Stimulated activated CD8-positive, alpha-beta memory T cell treated with anti-CD3 and anti-CD28 coated beads, Interleukin-15, amount 100 ng/mL, for 48 hours (primary cell): ENCODE measurements at regions not wholly inside any gene's neighbourhood (a gene's known extent, or its start where the extent isn't known, plus 50 kb on each side); places are given as distances from the start of the nearest gene placed in this dataset.

Experiments used
- DNase-seq, 2 donors: peaks; one replicate each; pipeline ENCODE4 v3.0.0-alpha.2; 2020; ENCODE audit warnings: low read depth in 2 of 2

DNA sequence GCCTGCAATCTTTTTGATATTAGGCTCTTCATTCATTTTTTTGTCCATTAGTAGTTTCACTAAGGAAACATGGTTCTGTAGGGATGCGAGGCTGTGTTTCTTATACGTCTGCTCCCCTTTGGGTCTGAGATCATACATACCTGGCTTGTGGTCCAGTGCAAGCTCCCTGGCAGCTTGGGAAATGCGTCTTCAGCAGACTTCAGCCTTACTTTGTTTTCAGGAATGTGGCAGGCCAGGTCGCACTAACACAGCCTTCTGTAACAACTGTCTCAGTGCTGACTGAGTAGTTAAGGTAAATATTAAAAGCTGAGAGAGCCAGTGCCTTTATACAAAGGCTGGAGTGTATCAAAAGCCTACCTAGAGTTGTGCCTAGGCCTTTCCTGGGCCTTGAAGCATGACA, 970.5 kb upstream of the EEF2KMT start:
- DNase-seq = no peak

DNA sequence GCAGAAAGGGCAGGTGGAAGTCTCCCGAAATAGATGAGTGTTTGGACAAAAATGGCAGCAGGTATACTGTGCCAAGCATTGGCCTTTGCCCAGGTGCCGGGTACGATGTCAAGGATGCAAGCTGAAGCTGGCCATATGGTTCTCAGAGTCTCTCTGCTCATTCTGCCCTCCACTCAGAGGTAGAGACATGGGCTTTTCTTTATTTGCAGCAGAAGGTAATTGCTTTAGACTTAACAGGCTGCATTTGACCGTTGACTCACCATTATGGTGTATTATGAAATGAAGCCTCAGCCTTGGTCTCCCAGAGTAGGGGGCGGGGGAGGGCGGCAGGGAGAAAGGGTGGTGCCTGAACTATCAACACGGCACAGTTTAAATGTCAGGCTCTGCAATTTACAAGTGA, 969.1 kb upstream of the EEF2KMT start:
- no peak for DNase-seq

DNA sequence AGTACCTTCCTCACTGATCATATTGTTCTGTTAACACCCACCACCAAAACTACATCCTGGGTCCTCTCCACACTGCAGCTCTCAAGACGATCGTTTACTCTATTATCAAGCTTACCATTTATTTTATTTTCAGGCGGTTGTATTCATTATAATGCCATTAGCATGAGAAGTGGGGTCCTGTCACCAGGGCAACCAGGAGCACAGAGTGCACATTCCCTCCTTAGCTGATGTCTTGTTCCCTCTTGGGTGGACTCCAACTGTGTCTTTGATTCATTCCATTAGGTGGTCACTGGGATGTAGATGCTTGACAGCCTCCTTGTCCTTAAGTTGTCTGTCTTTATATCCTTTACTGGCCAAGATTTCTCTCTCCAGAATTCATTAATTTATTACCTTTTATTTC, 965.9 kb upstream of the EEF2KMT start:
- DNase-seq = no peak

DNA sequence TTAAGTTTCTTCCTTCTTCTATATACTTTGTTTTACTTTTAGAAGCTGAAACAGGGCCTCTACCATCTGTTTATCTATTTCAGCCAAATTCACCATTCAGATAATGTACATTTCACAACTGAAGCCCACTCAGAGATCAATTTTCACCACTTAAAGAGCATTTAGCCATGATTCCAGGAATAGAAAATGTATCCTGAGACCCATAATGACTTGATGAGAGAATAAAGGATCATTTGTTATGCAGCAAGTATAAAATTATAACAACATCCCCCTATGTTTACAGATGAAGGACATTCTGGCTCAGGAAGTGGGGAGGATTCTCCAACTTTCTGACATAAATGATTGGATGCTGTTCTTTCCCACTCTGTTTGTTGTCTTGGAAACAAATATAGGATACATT, 962.1 kb upstream of the EEF2KMT start:
- no peak for DNase-seq

DNA sequence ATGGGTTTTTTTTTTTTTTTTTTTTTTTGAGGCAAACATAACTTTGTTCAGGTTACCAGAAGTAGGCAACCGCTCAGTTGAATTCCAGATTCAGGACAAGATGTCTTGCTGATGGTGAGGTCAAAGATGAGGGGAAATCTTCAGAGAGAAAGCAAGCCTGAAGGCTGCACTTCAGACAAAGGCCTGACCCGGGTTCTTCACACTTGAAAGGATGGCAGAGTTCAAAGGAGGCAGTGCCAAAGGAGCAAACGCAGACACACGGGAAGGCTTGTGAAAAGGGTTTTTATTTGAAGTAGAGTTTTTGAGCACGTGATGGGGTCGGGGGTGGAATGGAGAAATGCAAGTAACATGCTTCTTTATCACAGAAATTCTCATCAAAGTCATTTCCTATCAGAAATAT, 960.2 kb upstream of the EEF2KMT start:
- DNase-seq = no peak

DNA sequence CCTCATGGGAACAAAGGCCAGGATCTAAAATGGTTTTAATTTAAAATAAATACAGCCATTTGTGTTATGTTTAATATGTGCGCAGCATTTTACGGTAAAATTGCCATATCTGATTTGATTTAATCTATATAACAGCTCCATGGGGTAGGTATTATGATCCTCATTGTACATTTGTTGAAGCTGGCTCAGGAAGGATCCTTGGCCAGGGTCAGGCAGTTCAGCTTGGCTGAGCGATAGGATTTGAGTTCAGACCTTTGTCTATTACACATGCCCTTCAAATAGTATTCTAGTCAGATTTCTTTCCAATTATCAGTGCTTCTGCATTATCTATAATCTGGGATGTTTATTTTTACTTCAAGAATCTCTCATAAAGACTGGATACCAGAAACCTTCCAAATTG, 950.4 kb upstream of the EEF2KMT start:
- no peak for DNase-seq

DNA sequence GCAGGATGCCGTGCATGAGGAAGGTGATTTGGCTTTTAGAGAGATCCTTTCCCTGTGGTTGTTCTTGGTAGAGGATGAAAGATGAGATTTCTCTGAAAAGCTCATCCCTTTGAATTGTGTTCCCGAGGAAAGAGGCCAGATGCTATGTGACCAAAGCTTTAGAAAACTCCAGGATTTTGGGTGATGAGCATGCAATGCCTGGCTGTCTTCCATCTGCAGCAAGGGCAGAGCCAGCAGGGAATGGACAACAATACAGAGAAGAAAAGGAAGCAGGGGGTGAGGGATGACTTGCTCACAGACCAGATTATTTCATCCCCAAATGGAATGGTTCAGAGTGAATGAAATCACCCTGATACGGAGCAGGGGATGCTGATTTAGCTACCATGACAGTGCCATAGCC, 949.7 kb upstream of the EEF2KMT start:
- no peak for DNase-seq

DNA sequence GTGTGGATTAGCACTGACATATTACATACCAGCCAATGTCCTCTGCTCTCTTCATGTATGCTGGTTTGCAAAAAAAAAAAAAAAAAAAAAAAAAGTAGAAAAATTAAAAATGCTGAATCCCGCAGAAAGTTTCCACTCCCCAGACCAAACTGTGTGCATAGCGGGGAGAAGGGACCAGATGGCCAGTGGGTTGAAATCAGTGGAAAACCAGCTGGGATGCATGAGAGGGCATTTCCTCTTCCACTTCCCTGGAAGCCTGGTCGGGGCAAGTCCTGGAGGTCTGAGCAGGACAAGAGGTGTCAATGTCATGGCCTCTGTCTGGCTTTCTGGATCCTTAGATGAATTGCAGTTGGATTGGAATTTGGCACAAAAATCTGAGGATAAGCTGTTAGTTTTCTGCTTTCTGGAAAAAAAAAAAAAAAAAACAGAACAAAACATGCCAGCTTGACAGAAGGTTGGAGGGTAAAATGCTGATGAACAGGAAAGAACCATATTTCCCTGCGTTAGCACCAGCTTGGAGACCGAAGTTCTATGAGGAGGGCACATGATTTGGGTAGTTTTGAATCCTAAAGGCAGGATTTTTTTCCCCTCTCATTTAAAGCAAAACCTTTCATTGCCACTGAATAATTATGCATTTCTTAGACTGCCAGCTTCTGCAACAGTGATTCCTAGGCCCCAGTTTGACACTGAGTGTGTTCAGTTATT, 941.5 kb upstream of the EEF2KMT start:
- DNase-seq = no peak

DNA sequence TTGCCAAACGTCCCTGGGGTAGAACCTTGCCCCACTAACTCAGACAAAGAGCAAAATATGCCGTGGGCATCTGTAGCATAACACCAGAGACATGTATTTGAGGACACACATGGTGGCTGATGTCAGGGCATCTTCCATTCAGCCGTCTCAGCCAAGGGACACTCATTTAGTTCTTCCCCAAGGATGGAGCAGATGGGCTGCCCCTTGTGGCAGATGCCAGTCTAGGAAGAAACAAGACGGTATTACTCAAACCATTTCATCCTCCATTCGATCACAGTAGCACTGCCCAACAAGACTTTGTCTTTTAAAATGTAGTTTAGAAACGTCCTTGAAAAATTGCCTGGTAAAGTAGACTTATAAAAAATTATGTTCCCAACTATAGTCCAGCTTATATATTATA, 937.6 kb upstream of the EEF2KMT start:
- no peak for DNase-seq

DNA sequence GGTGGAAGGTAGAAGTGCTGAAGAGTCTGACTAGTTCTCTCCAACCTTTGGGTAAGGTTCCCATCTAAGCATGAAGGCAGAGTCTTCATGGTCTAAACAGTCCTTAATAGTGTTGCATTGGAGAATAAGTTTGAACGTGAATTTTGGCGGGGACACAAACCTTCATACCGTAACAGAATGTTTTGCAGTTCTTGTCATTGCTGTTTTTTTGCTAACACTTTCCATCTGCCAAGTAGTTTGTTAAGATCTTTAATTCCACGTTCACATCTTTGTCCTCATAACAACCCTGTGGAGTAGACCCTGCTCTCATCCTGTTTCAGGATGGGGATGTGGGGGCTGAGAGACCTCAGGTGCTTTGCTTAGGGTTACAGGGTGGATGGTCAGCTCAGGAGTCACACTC, 936.9 kb upstream of the EEF2KMT start:
- DNase-seq = no peak

DNA sequence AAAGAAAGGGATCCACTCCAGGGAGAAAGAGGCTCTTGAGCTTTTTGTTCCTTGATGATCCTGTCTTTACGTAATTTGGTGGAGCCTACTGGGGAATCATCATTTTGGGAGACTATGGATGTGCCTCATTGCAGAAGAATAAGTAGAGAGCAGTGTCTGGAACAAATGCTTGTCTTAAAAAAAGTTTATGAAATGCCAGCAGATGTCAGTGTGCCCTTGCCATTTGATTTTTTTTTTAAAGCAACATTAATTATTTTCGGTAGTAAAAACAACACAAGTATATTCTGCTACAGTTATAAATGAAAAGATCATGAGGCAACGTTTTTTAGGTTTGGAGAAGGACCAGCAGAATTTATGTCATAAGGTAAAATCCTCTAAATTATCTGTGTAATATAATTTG, 934.8 kb upstream of the EEF2KMT start:
- no peak for DNase-seq

DNA sequence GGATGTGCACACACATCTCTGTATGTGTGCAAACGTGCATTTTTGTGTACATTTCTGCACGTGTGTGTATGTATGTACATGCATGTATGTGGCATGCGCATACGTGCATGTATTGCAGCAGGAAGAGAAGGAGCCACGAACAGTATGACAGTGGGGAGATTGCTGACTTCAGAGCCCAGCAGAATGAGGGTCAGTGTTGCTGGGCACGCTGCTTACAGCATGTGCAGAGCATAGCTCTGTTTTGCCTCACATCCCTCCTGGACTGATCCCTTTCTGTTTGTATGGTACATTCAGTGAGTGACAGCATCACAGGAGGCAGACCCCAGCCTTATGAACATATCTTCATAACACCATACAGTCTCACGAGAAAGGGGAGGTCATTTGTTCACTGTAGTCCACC, 934.0 kb upstream of the EEF2KMT start:
- DNase-seq = no peak

DNA sequence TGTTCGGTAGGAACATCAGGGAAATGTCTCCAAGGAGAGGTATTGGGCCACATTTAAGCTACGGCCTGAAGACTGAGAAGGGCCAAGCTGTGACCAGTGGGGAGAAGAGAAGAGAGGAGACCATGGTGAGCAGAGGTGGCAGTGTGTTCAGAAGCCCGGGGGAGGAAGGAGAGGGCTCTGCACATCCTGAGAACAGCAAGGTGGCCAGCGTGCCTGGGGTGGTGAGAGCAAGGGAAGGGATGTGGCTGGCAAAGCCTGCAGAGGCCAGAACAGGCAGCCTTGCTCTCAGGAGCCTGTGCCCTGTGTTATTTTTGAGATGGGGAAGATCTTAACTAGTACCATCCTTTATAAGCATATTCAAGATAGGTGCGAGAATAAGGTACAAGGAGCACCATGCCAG, 933.5 kb upstream of the EEF2KMT start:
- no peak for DNase-seq

DNA sequence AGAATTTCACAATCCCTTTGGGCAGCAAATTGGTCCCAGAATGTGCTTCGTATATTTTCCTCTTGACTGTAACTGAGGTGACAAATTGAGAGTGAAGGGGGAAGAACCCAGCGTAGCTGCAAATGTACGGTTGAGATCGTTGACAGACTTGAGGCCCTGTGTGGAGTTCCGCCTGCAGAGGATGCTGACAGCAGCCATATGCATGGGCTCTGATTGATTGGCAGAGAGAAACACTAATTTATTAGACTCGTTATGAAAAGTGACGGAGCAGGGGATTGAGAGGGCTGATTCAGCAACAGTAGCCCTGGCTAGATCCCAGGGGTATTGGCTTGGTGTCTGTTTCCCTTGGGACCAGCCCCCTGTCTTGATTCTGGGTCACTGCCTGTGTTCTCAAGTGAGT, 930.1 kb upstream of the EEF2KMT start:
- DNase-seq = no peak

DNA sequence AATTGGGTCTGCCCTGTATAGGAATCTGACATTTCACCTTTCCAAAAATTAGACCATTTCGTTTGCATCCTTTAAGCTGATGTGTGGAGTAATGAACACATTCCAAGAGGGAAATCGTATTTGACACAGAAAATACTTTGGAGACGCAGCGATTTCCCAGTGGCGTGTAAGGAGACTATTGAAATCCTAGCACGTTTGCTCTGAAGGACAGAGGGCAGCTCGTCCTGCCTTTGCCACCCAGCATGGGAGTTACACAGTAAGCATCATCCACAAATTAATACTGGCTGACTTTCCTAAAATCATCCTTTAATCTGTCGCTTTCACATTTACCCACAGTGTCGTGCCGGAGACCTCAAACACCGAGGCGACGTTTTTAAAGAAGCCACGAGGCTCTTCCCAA, 925.9 kb upstream of the EEF2KMT start:
- DNase-seq = no peak

DNA sequence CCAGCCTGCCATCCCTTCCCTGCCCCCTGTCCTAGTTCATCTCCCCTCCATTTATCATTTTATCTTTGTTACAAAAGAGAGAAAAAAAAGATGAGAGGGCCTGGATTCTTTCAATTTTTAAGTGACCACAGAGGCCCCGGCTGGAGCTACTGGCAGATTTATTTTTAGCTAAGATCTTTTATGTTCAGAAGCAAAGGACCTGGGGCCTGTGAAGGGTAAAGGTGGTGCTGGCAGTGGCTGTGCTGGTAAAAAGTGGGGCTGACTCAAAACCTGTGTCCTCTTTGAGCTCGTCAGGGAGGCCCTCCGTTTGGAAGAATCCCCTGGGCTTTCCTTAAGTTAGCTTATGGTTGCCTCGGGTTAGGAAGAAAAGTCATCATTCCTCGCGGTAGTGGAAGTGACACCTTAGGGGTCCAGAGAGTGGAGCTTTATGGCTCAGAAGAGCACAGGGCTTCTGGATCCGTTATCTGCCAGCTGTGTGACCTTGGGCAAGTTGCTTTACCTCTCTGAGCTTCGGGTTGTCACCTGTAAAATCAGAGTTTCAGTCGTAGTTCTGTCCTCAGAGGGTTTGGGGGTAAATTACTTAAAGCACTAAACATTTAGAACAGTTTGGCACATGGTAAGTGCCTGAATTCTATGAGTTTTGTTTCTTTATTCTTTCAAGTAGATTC, 923.8 kb upstream of the EEF2KMT start:
- DNase-seq = no peak

DNA sequence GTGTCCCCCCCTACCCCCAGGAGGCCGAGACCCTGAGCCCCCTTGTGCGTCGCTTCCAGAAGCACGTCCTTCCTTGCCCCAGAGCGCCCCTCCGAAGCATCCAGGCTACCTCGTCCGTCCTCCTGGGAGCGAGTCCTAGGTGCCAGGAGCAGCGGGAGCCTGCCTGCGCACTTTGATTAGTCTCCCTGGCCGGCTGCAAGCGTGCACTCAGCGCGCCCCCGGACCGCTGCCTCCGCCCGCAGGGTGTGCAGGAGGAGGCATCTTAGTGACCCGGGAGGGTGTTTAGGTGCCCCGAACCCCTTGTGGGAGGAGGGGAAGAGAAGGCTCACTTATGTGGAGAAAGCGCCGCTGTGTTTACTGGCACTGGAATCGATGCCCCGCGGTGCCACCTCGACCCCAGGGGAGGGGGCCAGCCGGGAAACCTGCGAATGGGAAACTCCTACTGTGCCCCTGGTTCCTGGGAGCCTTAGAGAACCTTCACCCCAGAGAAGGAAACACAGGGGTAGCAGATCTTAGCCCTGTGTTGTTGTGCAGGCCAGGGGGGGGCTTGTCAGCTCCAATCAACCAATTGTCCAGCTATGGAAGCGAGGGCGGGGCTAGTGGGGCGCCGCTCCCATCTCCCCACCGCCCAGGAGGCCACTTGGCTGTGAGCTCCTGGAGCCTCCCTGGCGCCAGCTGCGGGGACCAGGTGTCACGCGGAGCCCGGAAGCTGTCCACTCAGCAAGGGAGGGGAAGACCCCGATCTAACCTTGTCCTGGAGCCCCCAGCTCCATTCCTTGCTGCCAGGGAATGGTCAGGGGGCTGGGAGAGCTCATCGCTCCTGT, 922.8 kb upstream of the EEF2KMT start:
- no peak for DNase-seq

DNA sequence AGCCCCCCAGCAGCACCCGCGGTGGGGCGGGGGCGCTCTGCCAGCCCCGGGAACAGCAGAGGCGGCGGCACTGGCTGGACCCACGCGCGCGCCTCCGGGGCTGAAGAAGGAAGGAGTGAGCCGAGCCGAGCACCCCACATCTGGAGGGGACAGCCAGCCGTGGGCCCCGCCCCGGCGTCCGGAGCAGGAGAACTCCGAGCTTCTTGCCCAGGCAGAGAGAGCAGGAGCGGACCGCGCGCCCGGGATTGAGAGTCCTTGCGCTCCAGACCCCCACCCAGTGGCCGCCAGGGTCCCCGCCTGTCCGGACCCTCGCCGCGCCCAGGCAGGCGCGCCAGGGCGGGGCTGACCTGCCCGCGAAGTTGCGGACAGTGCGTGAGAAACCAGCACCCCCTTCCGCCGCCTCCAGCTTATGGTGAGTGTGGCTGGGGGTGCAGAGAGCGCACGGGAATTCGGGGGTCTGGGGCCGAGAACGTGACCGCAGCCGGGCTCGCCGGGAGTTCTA, 921.9 kb upstream of the EEF2KMT start:
- no peak for DNase-seq

DNA sequence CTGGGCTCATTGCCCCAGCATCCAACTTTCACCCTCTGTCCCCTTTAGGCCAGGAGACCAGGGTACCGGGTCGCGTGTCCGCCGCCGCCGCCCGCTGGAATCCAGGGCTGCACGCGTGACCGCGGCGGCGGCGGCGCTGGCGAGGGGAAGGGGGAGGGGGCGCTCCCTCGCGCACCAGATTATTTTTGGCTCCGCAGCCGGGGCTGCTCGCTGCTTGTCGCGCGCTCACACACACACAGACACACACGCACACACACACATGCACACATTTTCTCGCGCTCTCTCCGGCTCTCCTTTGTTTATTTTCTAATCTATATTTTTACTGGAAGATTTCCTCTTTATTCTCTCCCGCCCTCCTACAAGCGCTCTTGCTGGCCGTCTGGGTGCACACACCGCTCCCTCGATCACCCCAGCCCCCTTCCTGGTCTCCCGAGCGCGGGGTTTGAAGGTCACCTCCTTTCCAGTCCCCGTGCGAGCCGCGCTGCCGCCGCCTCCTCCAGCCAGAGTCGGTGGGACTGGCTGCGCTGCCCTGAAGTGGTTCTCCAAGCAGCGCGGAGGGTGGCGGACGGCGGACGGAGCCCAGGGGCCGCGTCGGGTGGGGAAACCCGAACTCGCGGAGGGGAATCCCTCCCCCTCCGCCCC, 921.4 kb upstream of the EEF2KMT start:
- no peak for DNase-seq

DNA sequence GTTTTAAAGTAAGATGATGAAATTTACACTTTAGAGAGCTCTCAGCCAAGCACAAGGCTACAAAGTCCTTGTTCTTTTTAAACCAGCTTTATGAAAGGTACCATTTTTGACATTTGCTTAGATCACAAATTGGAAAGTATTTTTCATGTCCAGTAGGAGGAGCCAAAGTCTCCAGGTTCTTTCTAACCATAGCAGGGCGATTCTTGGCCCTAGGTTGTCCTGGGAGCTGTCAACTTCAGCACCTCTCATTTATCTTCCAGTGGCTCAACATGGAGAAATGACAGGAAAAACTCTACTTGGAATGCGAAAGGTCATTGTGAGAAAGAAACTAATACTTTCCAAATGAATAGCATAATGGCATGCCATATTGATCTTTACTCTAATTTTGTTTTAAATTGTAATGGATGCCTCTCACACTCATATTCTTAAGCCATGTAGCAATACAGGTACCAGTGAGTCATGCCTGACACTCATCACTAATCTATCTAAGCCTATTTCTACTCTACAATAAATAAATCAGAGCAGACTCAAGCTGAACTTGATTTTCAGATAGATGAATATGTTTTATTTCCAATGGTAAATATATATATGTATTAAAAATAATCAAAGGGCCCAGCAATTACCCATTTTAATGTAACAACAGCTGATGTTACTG, 919.1 kb upstream of the EEF2KMT start:
- no peak for DNase-seq

DNA sequence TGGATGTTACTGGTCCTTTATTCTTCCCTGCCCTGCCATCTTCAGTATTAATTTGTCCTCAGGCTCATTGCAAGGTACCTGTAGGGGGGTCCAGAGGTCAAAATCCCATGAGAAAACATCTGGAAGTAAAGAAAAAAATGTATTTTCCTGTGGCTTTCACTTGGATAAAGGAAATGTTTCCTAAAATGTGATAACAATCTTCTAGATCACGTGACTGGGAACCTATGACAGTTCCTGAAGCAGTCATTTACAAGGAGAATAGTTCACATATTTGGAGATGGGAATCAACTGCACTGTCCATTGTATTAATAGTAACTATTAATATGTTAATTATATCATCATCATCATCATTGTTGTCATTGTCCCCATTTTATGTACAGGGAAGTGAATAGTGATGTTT, 915.1 kb upstream of the EEF2KMT start:
- DNase-seq = no peak

DNA sequence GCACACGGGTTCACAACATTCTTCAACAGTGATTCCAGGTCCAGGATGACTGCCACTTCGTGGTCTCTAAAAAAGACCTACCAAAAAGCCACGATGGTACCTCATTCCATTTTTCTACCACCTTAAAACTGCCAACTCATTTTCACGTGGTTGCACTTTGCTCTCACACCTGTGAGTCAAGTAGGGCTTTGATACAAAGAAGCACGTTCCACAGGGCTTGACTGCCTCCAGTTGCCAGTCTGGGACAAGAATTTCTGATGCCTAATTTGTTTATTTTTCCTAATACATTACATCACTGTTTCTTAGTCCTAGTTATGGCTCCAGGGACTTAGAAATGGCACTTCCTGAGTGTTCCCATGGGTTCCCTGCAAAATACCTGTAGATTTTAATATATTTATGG, 911.6 kb upstream of the EEF2KMT start:
- DNase-seq = no peak
